Endodermal cell (in vitro differentiated cells): ENCODE measurements at regions not wholly inside any gene's neighbourhood (a gene's known extent, or its start where the extent isn't known, plus 50 kb on each side); places are given as distances from the start of the nearest gene placed in this dataset.

Experiments used
- DNase-seq: peaks from one replicate; pipeline ENCODE4 v3.0.0-alpha.2; 2017
- H3K27ac ChIP-seq: 2 replicates; pipeline ENCODE4 v1.5.1; 2013; ENCODE audit warnings: mild to moderate bottlenecking, low read depth, low read length, moderate library complexity
- H3K27me3 ChIP-seq: 2 replicates; pipeline ENCODE4 v1.6.1; 2013; ENCODE audit warnings: mild to moderate bottlenecking, low read length, moderate library complexity; ENCODE audit not compliant: insufficient read depth, control insufficient read depth, poor library complexity, severe bottlenecking
- H3K36me3 ChIP-seq: 2 replicates; pipeline ENCODE4 v1.7.0; 2013; ENCODE audit warnings: mild to moderate bottlenecking, low read length, moderate library complexity; ENCODE audit not compliant: control insufficient read depth, insufficient read depth
- H3K4me1 ChIP-seq: one replicate; pipeline ENCODE4 v1.7.0; 2013; ENCODE audit warnings: low read length; ENCODE audit not compliant: control insufficient read depth, insufficient read depth
- H3K4me3 ChIP-seq: 2 replicates; pipeline ENCODE4 v1.5.1; 2013; ENCODE audit warnings: mild to moderate bottlenecking, low read length, moderate library complexity
- H3K9ac ChIP-seq: 2 replicates; pipeline ENCODE4 v1.6.1; 2013; ENCODE audit warnings: mild to moderate bottlenecking, low read length, moderate library complexity; ENCODE audit not compliant: poor library complexity, severe bottlenecking; ENCODE audit errors: extremely low read depth
- H3K9me3 ChIP-seq: 2 replicates; pipeline ENCODE4 v1.6.1; 2013; ENCODE audit warnings: mild to moderate bottlenecking, low read length, moderate library complexity; ENCODE audit not compliant: control insufficient read depth
- H3K27ac Mint-ChIP-seq: 2 replicates; pipeline ENCODE4 v1.8.0; 2020; ENCODE audit warnings: mixed read lengths
- H3K27me3 Mint-ChIP-seq: 2 replicates; pipeline ENCODE4 v1.8.0; 2021; ENCODE audit warnings: mild to moderate bottlenecking, mixed read lengths; ENCODE audit not compliant: insufficient read depth
- H3K36me3 Mint-ChIP-seq: 2 replicates; pipeline ENCODE4 v1.8.0; 2020; ENCODE audit warnings: low read depth, mixed read lengths
- H3K4me1 Mint-ChIP-seq: 2 replicates; pipeline ENCODE4 v1.8.0; 2020; ENCODE audit warnings: mixed read lengths
- H3K4me3 Mint-ChIP-seq: 2 replicates; pipeline ENCODE4 v1.8.0; 2020; ENCODE audit warnings: mild to moderate bottlenecking, moderate library complexity, mixed read lengths
- H3K9me3 Mint-ChIP-seq: 2 replicates; pipeline ENCODE4 v1.8.0; 2020; ENCODE audit warnings: mild to moderate bottlenecking, mixed read lengths
- CTCF ChIP-seq: fragments of 200-600 bp; sonication (generic); conservative IDR thresholded peaks from 2 replicates; pipeline ENCODE4 v1.5.0; 2021; ENCODE audit warnings: antibody characterized with exemption, mild to moderate bottlenecking
- WGBS, 2 experiments: methylation state at CpG; one replicate each; pipeline versions ENCODE4 v1.1.5 to v1.1.7; 2013; ENCODE audit warnings: missing lambda C conversion rate in 2 of 2, mixed read lengths in 1 of 2; ENCODE audit not compliant: insufficient coverage in 1 of 2, insufficient read length in 1 of 2; 5-methylcytosine and 5-hydroxymethylcytosine counted together

DNA sequence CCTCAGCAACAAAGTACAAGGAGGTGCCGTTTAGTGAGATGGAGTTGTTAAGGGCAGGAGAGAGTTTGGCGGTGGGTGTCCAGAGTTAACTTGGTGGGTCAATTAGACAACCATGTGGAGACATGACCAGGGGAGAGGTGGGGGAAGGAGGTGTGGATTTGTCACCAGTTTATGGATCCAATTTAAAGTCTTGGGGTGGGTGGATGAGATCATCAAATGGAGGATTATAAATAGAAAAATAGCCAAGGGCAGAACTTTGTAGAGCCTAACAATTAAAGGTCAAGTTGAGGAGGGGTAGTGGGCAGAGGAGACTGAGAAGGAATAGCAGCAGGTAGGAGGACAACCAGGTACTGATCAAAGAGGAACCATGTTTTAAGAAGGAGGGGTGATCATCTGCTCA lies 108.7 kb upstream of the IL12B start:
- Histone ChIP-seq H3K27me3 (no peaks in the 10 kb centered on the region), H3K4me1 (peaks cover 18% of the 10 kb centered on the region), H3K4me3 (no peak overlapping the region), H3K9ac (no peak overlapping the region), H3K9me3 (no peaks in the 10 kb centered on the region), H3K27ac (no peak overlapping the region), H3K36me3 (no peaks in the 10 kb centered on the region)
- H3K27ac Mint-ChIP-seq = no peak overlapping the region
- no peaks in the 10 kb centered on the region for H3K9me3 Mint-ChIP-seq
- DNase-seq = no peak
- H3K4me1 Mint-ChIP-seq = peaks cover 28% of the 10 kb centered on the region
- no peak for TF ChIP-seq CTCF
- H3K4me3 Mint-ChIP-seq = no peak overlapping the region
- H3K36me3 Mint-ChIP-seq = no peaks in the 10 kb centered on the region
- peaks cover 7% of the 10 kb centered on the region for H3K27me3 Mint-ChIP-seq
- WGBS, 2 experiments = 92 to 95% methylated on average over 2 of the region's 2 CpGs

- Mint-ChIP-seq H3K27ac (no peak overlapping the region), H3K4me1 (peaks cover 28% of the 10 kb centered on the region), H3K36me3 (no peaks in the 10 kb centered on the region), H3K9me3 (no peaks in the 10 kb centered on the region), H3K4me3 (no peak overlapping the region), H3K27me3 (peaks cover 7% of the 10 kb centered on the region)
- Histone ChIP-seq H3K9me3 (no peaks in the 10 kb centered on the region), H3K27ac (no peak overlapping the region), H3K4me1 (peaks cover 20% of the 10 kb centered on the region), H3K36me3 (no peaks in the 10 kb centered on the region), H3K9ac (no peak overlapping the region), H3K27me3 (no peaks in the 10 kb centered on the region), H3K4me3 (no peak overlapping the region)
- peak; percentile 46 for DNase-seq
- 92 to 100% methylated on average over 3 to 7 of the region's 7 CpGs for WGBS, 2 experiments
- peak; percentile 51 for TF ChIP-seq CTCF
Measured at GRCh38 chr5:159440235-159440634, 109.9 kb upstream of the IL12B start.

DNA sequence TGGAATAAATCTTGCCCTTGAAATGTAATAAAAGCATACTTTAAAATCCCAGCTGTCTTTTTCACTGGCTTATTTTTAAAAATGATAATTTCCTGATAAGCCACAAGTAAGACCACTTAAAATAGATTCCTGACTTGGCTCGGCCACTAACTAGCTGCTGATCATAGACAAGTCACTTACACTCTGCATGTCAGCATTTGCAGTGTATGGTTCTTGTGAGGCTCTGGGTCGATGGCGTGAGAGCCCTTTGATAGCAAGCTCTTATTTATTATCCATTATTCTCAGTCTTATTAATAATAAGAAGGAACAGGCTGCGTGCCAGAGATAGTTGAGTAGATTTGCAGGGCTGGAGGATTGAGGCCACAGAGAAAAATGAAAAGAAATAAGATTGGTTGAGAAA lies 110.7 kb upstream of the IL12B start:
- Histone ChIP-seq H3K9me3 (no peaks in the 10 kb centered on the region), H3K27me3 (no peaks in the 10 kb centered on the region), H3K9ac (no peak overlapping the region), H3K27ac (no peak overlapping the region), H3K4me3 (no peak overlapping the region), H3K4me1 (peaks cover 20% of the 10 kb centered on the region), H3K36me3 (no peaks in the 10 kb centered on the region)
- Mint-ChIP-seq H3K4me1 (peaks cover 28% of the 10 kb centered on the region), H3K27ac (no peak overlapping the region), H3K27me3 (peaks cover 7% of the 10 kb centered on the region), H3K9me3 (no peaks in the 10 kb centered on the region), H3K36me3 (no peaks in the 10 kb centered on the region), H3K4me3 (no peak overlapping the region)
- TF ChIP-seq CTCF = no peak
- DNase-seq = no peak
- 94 to 100% methylated on average over 2 to 4 of the region's 4 CpGs for WGBS, 2 experiments
